Psoas muscle (tissue), 7 donors: ENCODE measurements at regions not wholly inside any gene's neighbourhood (a gene's known extent, or its start where the extent isn't known, plus 50 kb on each side); places are given as distances from the start of the nearest gene placed in this dataset.
"Not testable (repeated sequence)": the region's sequence is repeated elsewhere in the genome, so short reads cannot be mapped to it uniquely, and the experiment has no call there.

ENCODE experiments used
- ATAC-seq, 4 donors: fragments of 200-7000 bp; cut with Tn5 transposase; one replicate each; pipeline ENCODE4 v1.9.1; 2020; ENCODE audit warnings: moderate library complexity in 3 of 4, mild to moderate bottlenecking in 2 of 4
- DNase-seq, 2 donors: peaks; one replicate each; pipeline ENCODE4 v3.0.0-alpha.2; 2020
- H3K27ac ChIP-seq: fragments of 200-600 bp; one replicate; pipeline ENCODE4 v1.8.0; 2022
- H3K27me3 ChIP-seq, 3 donors: fragments of 200-600 bp in 1 of 3; one replicate each; pipeline versions ENCODE4 v1.6.1 to v1.8.0; 2013 to 2022; ENCODE audit warnings: low read length in 2 of 3, mild to moderate bottlenecking in 2 of 3, moderate library complexity in 1 of 3; ENCODE audit not compliant: insufficient read depth in 3 of 3
- H3K36me3 ChIP-seq, 2 donors: fragments of 200-600 bp in 1 of 2; one replicate each; pipeline versions ENCODE4 v1.6.1 to v1.8.0; 2013 to 2022; ENCODE audit warnings: low read depth in 1 of 2, mild to moderate bottlenecking in 1 of 2, moderate library complexity in 1 of 2; ENCODE audit not compliant: insufficient read depth in 1 of 2
- H3K4me1 ChIP-seq: fragments of 200-600 bp; one replicate; pipeline ENCODE4 v1.8.0; 2022
- H3K4me3 ChIP-seq: fragments of 200-600 bp; one replicate; pipeline ENCODE4 v1.8.0; 2022; ENCODE audit warnings: mild to moderate bottlenecking
- H3K9me3 ChIP-seq: fragments of 200-600 bp; one replicate; pipeline ENCODE4 v1.8.0; 2022
- WGBS, 3 donors: extraction: QIAGEN DNeasy Blood & Tissue Kit; methylation state at CpG; one replicate each; pipeline versions ENCODE4 v1.1.6 to v1.1.7; 2013; 5-methylcytosine and 5-hydroxymethylcytosine counted together
- intact Hi-C, 2 donors: fragments of 100-400 bp; cut with DNase I; formaldehyde crosslinking; loops; one replicate each; pipeline versions ENCODE4 v1.11.0 to v1.14.2; 2022
- TF ChIP-seq, protein P1 (sequence below): fragments of 200-600 bp; IDR thresholded peaks from one replicate; pipeline ENCODE4 v1.8.0; 2022; ENCODE audit warnings: antibody characterized with exemption
- donor health status: healthy with polysubstance abuse.
- donor health status: DM: no; HTN: no; CAD: no; lungs with moderate emphysema.
- donor health status: Bipolar disorder and iron deficiency.
- donor health status: healthy.
- donor health status: DM: yes; HTN: yes; CAD: no.
- donor health status: DM: no; HTN: no; CAD: no.
- donor health status: DM: yes; HTN: yes; CAD: no.

DNA sequence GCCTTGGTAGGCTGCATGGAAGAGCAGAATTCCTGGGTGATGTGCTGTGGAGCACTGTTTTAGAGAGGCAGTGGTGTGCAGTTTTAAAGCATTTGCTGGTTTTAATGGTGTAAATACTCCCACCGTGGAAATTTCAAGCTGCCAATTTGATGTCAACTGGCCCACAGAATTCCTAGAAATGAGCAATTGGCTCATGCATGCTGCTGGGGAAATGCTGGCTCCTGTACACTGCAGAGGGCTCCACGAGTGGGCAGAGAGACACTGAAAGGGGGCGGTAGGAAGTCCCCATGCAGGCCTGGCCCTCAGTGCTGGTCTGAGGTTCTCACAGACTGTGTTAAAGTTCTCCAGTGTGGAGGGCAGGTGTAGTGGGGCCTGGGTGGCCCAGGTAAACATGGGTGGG, 99.4 kb upstream of the NTF3 start:
- intact Hi-C loops: loop anchor here (2.0 to 10.0 kb wide), 3 partner anchors 45 to 88 kb away; no protein-coding TSS in a partner anchor
- ATAC-seq (no peak), DNase-seq (no peak)
- Histone ChIP-seq H3K4me3 (no peak overlapping the region), H3K27me3 (no peaks in the 10 kb centered on the region), H3K36me3 (no peaks in the 10 kb centered on the region), H3K27ac (peak overlapping the region; percentile 36), H3K9me3 (no peaks in the 10 kb centered on the region), H3K4me1 (peaks cover 6% of the 10 kb centered on the region)
- WGBS, 3 donors: 43 to 58% (median 44%) methylated on average over 3 of the region's 3 CpGs
- TF ChIP-seq, protein P1, sequence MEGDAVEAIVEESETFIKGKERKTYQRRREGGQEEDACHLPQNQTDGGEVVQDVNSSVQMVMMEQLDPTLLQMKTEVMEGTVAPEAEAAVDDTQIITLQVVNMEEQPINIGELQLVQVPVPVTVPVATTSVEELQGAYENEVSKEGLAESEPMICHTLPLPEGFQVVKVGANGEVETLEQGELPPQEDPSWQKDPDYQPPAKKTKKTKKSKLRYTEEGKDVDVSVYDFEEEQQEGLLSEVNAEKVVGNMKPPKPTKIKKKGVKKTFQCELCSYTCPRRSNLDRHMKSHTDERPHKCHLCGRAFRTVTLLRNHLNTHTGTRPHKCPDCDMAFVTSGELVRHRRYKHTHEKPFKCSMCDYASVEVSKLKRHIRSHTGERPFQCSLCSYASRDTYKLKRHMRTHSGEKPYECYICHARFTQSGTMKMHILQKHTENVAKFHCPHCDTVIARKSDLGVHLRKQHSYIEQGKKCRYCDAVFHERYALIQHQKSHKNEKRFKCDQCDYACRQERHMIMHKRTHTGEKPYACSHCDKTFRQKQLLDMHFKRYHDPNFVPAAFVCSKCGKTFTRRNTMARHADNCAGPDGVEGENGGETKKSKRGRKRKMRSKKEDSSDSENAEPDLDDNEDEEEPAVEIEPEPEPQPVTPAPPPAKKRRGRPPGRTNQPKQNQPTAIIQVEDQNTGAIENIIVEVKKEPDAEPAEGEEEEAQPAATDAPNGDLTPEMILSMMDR: no peak

DNA sequence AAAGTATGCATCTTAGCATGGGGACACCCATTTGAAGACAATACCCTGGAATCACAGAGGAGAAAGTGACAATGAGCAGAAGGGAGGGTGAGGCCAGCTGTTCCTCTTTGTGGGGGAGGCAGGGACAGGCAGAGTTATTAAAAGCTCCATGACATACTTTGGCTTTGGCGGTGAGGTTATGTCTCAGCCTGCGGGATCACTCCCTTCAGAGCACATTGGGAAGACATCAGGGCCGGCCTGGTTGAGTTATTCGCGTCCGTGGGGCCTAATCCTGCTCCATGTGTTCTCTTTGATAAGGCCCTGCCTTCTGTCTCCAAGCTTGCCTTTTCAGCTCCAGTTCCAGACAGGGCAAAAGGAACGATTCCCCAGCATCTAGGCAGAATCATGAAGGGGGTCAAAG, 98.8 kb upstream of the NTF3 start:
- peak overlapping the region; percentile 66 for H3K27ac ChIP-seq
- H3K27me3 ChIP-seq: no peaks in the 10 kb centered on the region
- peak; percentile 95 to 100 (median 98) for ATAC-seq
- no peaks in the 10 kb centered on the region for H3K36me3 ChIP-seq
- H3K4me1 ChIP-seq: peaks cover 6% of the 10 kb centered on the region
- TF ChIP-seq, protein P1: no peak
- H3K9me3 ChIP-seq: no peaks in the 10 kb centered on the region
- peak; percentile 19 to 61 for DNase-seq
- no peak overlapping the region for H3K4me3 ChIP-seq
- intact Hi-C loops: loop anchor here (2.0 to 10.0 kb wide), 3 partner anchors 44 to 88 kb away; no protein-coding TSS in a partner anchor
- WGBS, 3 donors: 28 to 36% (median 31%) methylated on average over 7 of the region's 7 CpGs

DNA sequence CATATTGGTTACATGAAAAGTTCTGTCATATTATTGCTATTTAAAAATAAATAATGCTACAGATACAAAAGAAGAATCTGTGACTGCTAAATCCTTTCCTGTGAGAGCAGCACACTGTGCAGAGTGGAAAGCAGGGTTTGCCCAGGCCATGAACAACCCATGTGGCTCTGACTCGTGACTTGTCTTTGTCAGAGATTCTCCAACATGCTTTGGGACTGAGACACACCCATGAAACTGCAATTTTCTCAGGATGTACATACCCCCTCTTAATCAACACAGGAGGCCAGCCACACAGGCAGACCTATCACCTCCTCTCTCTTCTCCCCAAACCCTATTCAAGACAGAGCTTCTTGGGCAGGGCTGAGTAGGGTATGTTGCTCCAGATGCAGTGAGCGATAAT, 96.8 kb upstream of the NTF3 start:
- Histone ChIP-seq H3K4me3 (no peak overlapping the region), H3K4me1 (peaks cover 6% of the 10 kb centered on the region), H3K36me3 (no peaks in the 10 kb centered on the region), H3K27me3 (no peaks in the 10 kb centered on the region), H3K27ac (no peak overlapping the region), H3K9me3 (no peaks in the 10 kb centered on the region)
- WGBS, 3 donors: 80 to 86% (median 85%) methylated on average over 2 of the region's 2 CpGs
- intact Hi-C loops: loop anchor here in 1 of 2 donors (10.0 kb wide), 1 partner anchor 90 kb away; no protein-coding TSS in a partner anchor
- DNase-seq (no peak), ATAC-seq (no peak)
- TF ChIP-seq, protein P1: no peak

DNA sequence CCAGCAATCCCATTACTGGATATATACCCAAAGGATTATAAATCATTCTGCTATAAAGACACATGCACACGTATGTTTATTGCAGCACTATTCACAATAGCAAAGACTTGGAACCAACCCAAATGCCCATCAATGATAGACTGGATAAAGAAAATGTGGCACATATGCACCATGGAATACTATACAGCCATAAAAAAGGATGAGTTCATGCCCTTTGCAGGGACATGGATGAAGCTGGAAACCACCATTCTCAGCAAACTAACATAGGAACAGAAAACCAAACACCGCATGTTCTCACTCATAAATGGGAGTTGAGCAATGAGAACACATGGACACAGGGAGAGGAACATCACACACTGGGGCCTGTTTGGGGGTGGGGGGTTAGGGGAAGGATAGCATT, 90.8 kb upstream of the NTF3 start:
- intact Hi-C loops, ATAC-seq, H3K4me1 ChIP-seq, H3K27ac ChIP-seq, H3K27me3 ChIP-seq, DNase-seq, H3K36me3 ChIP-seq, H3K9me3 ChIP-seq, H3K4me3 ChIP-seq: not testable (repeated sequence)
- WGBS, 3 donors: 47 to 100% (median 88%) methylated on average over 2 of the region's 2 CpGs

DNA sequence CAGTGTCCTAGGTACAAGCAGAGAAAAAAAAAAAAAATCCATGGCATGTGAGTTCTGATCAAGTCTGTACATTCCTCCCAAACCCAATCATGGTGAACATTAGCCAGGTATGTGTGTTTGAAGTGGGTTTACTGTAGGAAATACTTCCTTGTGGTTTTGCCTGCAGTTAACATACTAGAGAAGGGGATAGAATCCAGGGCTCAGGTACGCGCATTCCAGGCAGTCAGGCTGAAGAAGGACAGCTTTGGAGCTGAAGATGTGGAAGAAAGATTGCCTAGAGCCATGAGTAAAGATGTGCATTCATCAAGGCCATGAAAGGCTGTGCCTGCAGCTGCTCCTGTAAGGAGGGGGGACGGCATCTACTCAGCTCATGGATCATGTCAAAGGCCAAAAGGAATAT, 88.2 kb upstream of the NTF3 start:
- intact Hi-C loops: no loop called here
- ATAC-seq: no peak

More for the DNA sequence above, 88.2 kb upstream of the NTF3 start:
- no peaks in the 10 kb centered on the region for H3K9me3 ChIP-seq
- no peak overlapping the region for H3K27ac ChIP-seq
- H3K27me3 ChIP-seq: no peaks in the 10 kb centered on the region
- H3K4me3 ChIP-seq: no peak overlapping the region
- TF ChIP-seq, protein P1: no peak
- no peaks in the 10 kb centered on the region for H3K36me3 ChIP-seq
- 89 to 90% (median 90%) methylated on average over 3 of the region's 3 CpGs for WGBS, 3 donors
- H3K4me1 ChIP-seq: no peaks in the 10 kb centered on the region
- no peak for DNase-seq
